ENCODE measurements at regions not wholly inside any gene's neighbourhood (a gene's known extent, or its start where the extent isn't known, plus 50 kb on each side); places are given as distances from the start of the nearest gene placed in this dataset.

GRCh38 chr11:87628957-87629356 lies 546.3 kb downstream of the RAB38 start (continued):
- TF ChIP-seq, protein P1, sequence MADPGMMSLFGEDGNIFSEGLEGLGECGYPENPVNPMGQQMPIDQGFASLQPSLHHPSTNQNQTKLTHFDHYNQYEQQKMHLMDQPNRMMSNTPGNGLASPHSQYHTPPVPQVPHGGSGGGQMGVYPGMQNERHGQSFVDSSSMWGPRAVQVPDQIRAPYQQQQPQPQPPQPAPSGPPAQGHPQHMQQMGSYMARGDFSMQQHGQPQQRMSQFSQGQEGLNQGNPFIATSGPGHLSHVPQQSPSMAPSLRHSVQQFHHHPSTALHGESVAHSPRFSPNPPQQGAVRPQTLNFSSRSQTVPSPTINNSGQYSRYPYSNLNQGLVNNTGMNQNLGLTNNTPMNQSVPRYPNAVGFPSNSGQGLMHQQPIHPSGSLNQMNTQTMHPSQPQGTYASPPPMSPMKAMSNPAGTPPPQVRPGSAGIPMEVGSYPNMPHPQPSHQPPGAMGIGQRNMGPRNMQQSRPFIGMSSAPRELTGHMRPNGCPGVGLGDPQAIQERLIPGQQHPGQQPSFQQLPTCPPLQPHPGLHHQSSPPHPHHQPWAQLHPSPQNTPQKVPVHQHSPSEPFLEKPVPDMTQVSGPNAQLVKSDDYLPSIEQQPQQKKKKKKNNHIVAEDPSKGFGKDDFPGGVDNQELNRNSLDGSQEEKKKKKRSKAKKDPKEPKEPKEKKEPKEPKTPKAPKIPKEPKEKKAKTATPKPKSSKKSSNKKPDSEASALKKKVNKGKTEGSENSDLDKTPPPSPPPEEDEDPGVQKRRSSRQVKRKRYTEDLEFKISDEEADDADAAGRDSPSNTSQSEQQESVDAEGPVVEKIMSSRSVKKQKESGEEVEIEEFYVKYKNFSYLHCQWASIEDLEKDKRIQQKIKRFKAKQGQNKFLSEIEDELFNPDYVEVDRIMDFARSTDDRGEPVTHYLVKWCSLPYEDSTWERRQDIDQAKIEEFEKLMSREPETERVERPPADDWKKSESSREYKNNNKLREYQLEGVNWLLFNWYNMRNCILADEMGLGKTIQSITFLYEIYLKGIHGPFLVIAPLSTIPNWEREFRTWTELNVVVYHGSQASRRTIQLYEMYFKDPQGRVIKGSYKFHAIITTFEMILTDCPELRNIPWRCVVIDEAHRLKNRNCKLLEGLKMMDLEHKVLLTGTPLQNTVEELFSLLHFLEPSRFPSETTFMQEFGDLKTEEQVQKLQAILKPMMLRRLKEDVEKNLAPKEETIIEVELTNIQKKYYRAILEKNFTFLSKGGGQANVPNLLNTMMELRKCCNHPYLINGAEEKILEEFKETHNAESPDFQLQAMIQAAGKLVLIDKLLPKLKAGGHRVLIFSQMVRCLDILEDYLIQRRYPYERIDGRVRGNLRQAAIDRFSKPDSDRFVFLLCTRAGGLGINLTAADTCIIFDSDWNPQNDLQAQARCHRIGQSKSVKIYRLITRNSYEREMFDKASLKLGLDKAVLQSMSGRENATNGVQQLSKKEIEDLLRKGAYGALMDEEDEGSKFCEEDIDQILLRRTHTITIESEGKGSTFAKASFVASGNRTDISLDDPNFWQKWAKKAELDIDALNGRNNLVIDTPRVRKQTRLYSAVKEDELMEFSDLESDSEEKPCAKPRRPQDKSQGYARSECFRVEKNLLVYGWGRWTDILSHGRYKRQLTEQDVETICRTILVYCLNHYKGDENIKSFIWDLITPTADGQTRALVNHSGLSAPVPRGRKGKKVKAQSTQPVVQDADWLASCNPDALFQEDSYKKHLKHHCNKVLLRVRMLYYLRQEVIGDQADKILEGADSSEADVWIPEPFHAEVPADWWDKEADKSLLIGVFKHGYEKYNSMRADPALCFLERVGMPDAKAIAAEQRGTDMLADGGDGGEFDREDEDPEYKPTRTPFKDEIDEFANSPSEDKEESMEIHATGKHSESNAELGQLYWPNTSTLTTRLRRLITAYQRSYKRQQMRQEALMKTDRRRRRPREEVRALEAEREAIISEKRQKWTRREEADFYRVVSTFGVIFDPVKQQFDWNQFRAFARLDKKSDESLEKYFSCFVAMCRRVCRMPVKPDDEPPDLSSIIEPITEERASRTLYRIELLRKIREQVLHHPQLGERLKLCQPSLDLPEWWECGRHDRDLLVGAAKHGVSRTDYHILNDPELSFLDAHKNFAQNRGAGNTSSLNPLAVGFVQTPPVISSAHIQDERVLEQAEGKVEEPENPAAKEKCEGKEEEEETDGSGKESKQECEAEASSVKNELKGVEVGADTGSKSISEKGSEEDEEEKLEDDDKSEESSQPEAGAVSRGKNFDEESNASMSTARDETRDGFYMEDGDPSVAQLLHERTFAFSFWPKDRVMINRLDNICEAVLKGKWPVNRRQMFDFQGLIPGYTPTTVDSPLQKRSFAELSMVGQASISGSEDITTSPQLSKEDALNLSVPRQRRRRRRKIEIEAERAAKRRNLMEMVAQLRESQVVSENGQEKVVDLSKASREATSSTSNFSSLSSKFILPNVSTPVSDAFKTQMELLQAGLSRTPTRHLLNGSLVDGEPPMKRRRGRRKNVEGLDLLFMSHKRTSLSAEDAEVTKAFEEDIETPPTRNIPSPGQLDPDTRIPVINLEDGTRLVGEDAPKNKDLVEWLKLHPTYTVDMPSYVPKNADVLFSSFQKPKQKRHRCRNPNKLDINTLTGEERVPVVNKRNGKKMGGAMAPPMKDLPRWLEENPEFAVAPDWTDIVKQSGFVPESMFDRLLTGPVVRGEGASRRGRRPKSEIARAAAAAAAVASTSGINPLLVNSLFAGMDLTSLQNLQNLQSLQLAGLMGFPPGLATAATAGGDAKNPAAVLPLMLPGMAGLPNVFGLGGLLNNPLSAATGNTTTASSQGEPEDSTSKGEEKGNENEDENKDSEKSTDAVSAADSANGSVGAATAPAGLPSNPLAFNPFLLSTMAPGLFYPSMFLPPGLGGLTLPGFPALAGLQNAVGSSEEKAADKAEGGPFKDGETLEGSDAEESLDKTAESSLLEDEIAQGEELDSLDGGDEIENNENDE (IDR thresholded peaks at IDR 0.05; ENCODE audit: insufficient replicate concordance, low read length), result no peak
- TF ChIP-seq KDM5A (IDR thresholded peaks at IDR 0.05; ENCODE audit: low read length), result no peak
- TF ChIP-seq YY1 (IDR thresholded peaks at IDR 0.05; ENCODE audit: low read depth, low read length), result no peak
- no peak for TF ChIP-seq POU5F1 (IDR thresholded peaks at IDR 0.05; ENCODE audit: low read depth, low read length)
- no peak for TF ChIP-seq MAX (IDR thresholded peaks at IDR 0.05)
- TF ChIP-seq FOSL1 (IDR thresholded peaks at IDR 0.05; ENCODE audit: insufficient read depth, low read depth, low read length), result no peak
- no peak for TF ChIP-seq CEBPB (IDR thresholded peaks at IDR 0.05; ENCODE audit: low read depth, low read length)
- TF ChIP-seq SP4 (IDR thresholded peaks at IDR 0.05; ENCODE audit: low read length), result no peak
- no peak for TF ChIP-seq TCF12 (IDR thresholded peaks at IDR 0.05; ENCODE audit: low read depth, low read length)
- TF ChIP-seq, protein P2, sequence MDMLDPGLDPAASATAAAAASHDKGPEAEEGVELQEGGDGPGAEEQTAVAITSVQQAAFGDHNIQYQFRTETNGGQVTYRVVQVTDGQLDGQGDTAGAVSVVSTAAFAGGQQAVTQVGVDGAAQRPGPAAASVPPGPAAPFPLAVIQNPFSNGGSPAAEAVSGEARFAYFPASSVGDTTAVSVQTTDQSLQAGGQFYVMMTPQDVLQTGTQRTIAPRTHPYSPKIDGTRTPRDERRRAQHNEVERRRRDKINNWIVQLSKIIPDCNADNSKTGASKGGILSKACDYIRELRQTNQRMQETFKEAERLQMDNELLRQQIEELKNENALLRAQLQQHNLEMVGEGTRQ (IDR thresholded peaks at IDR 0.05; ENCODE audit: low read length), result no peak
- no peak for TF ChIP-seq CTBP2 (IDR thresholded peaks at IDR 0.05; ENCODE audit: borderline replicate concordance, insufficient read depth, insufficient read length, low read length)
